GM12872 (cell line): ENCODE measurements at regions not wholly inside any gene's neighbourhood (a gene's known extent, or its start where the extent isn't known, plus 50 kb on each side); places are given as distances from the start of the nearest gene placed in this dataset.

Experiments used
- CTCF ChIP-seq: IDR thresholded peaks from 3 replicates; pipeline ENCODE4 v1.5.1; 2011; ENCODE audit warnings: low read depth, mild to moderate bottlenecking, low read length, moderate library complexity; ENCODE audit not compliant: insufficient read depth

GRCh38 chr13:104376588-104376987 lies 1310.4 kb upstream of the SLC10A2 start:
- no peak for TF ChIP-seq CTCF

- no peak for TF ChIP-seq CTCF
Observed at GRCh38 chr13:104375614-104376013, 1309.4 kb upstream of the SLC10A2 start.

GRCh38 chr13:104372095-104372655 lies 1306.0 kb upstream of the SLC10A2 start:
- TF ChIP-seq CTCF = no peak

- no peak for TF ChIP-seq CTCF
Observed at GRCh38 chr13:104365430-104365829, 1299.2 kb upstream of the SLC10A2 start.

- TF ChIP-seq CTCF = no peak
Observed at GRCh38 chr13:104357672-104358354, 1291.6 kb upstream of the SLC10A2 start.

GRCh38 chr13:104357174-104357573 lies 1291.0 kb upstream of the SLC10A2 start:
- no peak for TF ChIP-seq CTCF

GRCh38 chr13:104355041-104355670 lies 1288.9 kb upstream of the SLC10A2 start:
- no peak for TF ChIP-seq CTCF
